Stimulated activated CD4-positive, alpha-beta T cell treated with anti-CD3 and anti-CD28 coated beads, Interleukin-4, amount 100 ng/mL, for 4 hours (primary cell): ENCODE measurements at regions not wholly inside any gene's neighbourhood (a gene's known extent, or its start where the extent isn't known, plus 50 kb on each side); places are given as distances from the start of the nearest gene placed in this dataset.

Experiments
- DNase-seq, 2 experiments: peaks; one replicate each; pipeline ENCODE4 v3.0.0-alpha.2; 2020

- no peak for DNase-seq
Measured at GRCh38 chr4:62292911-62293310, 1092.8 kb downstream of the ADGRL3 start.

- DNase-seq = no peak
Measured at GRCh38 chr4:62288808-62289541, 1088.8 kb downstream of the ADGRL3 start.

GRCh38 chr4:62285026-62285425, 1084.9 kb downstream of the ADGRL3 start:
- DNase-seq = no peak

GRCh38 chr4:62279689-62280088, 1079.6 kb downstream of the ADGRL3 start:
- no peak for DNase-seq

GRCh38 chr4:62275470-62275869, 1075.3 kb downstream of the ADGRL3 start:
- no peak for DNase-seq

- no peak for DNase-seq
Measured at GRCh38 chr4:62274782-62275181, 1074.7 kb downstream of the ADGRL3 start.

- DNase-seq = no peak
Measured at GRCh38 chr4:62271107-62271506, 1071.0 kb downstream of the ADGRL3 start.

- DNase-seq = no peak
Measured at GRCh38 chr4:62269918-62270317, 1069.8 kb downstream of the ADGRL3 start.

- no peak for DNase-seq
Measured at GRCh38 chr4:62263454-62263853, 1063.3 kb downstream of the ADGRL3 start.

- no peak for DNase-seq
Measured at GRCh38 chr4:62262676-62263075, 1062.5 kb downstream of the ADGRL3 start.

GRCh38 chr4:62260254-62260653, 1060.1 kb downstream of the ADGRL3 start:
- no peak for DNase-seq

- no peak for DNase-seq
Measured at GRCh38 chr4:62256479-62256878, 1056.4 kb downstream of the ADGRL3 start.

GRCh38 chr4:62252728-62253127, 1052.6 kb downstream of the ADGRL3 start:
- no peak for DNase-seq

GRCh38 chr4:62250100-62250499, 1050.0 kb downstream of the ADGRL3 start:
- DNase-seq = no peak

- no peak for DNase-seq
Measured at GRCh38 chr4:62243895-62244294, 1043.8 kb downstream of the ADGRL3 start.

GRCh38 chr4:62235911-62236310, 1035.8 kb downstream of the ADGRL3 start:
- DNase-seq = no peak

- no peak for DNase-seq
Measured at GRCh38 chr4:62232814-62233213, 1032.7 kb downstream of the ADGRL3 start.

GRCh38 chr4:62231994-62232393, 1031.9 kb downstream of the ADGRL3 start:
- no peak for DNase-seq

GRCh38 chr4:62226082-62226481, 1026.0 kb downstream of the ADGRL3 start:
- no peak for DNase-seq

- no peak for DNase-seq
Measured at GRCh38 chr4:62222121-62222520, 1022.0 kb downstream of the ADGRL3 start.

- no peak for DNase-seq
Measured at GRCh38 chr4:62210486-62210885, 1010.4 kb downstream of the ADGRL3 start.

GRCh38 chr4:62209757-62210485, 1009.8 kb downstream of the ADGRL3 start:
- DNase-seq = no peak

- no peak for DNase-seq
Measured at GRCh38 chr4:62208921-62209320, 1008.8 kb downstream of the ADGRL3 start.

- no peak for DNase-seq
Measured at GRCh38 chr4:62204136-62204535, 1004.0 kb downstream of the ADGRL3 start.
